KBM-7 (cell line): ENCODE measurements at regions not wholly inside any gene's neighbourhood (a gene's known extent, or its start where the extent isn't known, plus 50 kb on each side); places are given as distances from the start of the nearest gene placed in this dataset.

Source experiments
- DNase-seq: peaks from one replicate; pipeline ENCODE4 v3.0.0-alpha.2; 2015
- in situ Hi-C: fragments of 300-500 bp; cut with MboI; formaldehyde crosslinking; loops from 2 replicates; pipeline ENCODE4 v1.14.3; 2020; ENCODE audit warnings: low sequenced_read_pairs, low pct_unique_long_range_greater_than_20kb, mixed read lengths

GRCh38 chr18:23378302-23378686 is 74.8 kb upstream of the RIOK3 start:
- no peak for DNase-seq
- in situ Hi-C loops: no loop called here

DNA sequence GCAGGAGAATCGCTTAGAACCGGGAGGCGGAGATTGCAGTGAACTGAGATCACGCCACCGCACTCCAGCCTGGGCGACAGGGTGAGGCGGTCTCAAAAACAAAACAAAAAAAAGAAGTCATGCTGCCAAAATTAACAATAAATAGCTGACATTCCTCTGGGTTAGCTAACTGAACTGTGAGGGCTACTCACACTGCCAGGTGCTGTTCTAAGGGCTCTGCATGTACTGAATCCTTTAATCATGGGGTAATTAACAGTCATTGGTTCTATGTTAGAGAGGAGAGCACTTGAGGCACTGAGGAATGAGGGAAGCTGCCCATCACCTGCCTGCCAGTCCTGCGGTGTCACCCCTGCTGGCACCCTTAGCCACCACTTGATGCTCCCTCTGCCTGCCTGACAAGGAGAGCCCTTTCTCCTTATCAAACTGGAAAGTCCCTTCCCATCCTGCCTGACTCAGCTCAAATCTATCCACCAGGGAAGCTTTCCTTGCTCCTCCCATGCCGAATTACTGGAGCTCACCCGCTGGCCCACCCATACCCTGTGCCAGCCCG is 73.0 kb upstream of the RIOK3 start:
- no peak for DNase-seq
- in situ Hi-C loops: no loop called here

GRCh38 chr18:23380817-23381216 is 72.3 kb upstream of the RIOK3 start:
- in situ Hi-C loops: no loop called here
- DNase-seq: no peak

GRCh38 chr18:23383494-23383893 is 69.6 kb upstream of the RIOK3 start:
- in situ Hi-C loops: no loop called here
- no peak for DNase-seq

DNA sequence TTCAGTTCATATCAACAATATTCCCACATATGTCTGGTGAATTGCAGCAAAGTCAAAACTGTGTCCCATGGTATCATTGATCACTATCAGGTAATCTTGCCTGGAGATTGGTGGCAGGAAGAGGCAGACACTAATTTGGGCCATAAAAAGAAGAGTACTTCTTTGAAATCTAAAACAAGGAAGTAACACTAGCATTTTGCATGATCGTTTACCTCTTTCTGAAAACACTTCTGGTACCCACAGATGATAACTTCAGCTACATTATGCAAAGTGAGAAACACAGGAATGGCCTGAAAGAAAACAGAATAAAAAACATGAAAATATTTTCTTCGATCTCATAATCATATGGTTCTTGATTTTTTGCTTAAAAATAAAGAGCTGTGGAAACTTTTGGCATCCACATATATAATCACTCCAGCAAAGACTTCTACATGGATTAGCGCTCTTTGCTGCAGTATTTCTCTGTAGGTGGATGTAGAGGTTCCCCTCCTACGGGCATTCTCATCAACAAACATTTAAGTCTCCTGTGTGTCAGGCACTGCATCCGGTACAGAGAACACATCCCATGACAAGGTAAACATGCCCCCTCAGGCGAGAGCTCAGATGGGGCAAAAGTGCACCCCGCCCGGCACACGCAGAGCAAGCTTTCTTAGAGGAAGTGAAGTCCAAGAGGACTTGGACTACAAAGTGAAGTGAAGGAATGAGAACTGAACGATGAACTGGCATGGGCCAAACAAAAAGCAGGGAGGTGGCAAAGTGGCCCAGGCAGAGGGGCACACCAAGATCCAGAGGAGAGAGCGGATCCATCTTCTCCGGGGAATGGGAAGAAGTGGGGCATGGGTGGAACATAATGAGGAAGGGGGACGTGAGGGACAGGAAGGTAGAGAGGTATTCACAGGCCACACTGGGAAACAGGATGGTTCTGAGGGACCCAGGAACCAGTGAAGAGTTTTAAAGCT is 68.0 kb upstream of the RIOK3 start:
- peak; percentile 16 for DNase-seq
- in situ Hi-C loops: no loop called here

GRCh38 chr18:23386317-23386716 is 66.8 kb upstream of the RIOK3 start:
- in situ Hi-C loops: no loop called here
- DNase-seq: no peak

GRCh38 chr18:23387265-23387664 is 65.8 kb upstream of the RIOK3 start:
- no peak for DNase-seq
- in situ Hi-C loops: no loop called here

DNA sequence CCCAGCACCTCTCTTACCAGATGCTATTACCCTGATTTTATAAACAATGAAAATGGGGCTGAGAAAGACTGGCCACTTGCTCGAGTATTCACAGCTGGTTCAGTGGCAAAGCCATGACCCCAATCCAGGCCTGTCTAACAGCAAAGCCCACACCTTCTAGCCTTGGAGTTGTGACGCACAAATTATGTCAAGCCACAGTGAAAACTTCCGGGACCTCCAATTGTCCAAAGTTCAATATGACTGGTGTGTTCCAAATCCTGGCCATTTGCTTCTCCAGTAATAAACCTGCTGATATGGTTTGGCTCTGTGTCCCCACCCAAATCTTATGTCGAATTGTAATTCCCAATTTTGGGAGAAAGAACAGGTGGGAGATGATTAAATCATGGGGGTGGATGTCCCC is 64.7 kb upstream of the RIOK3 start:
- DNase-seq: no peak
- in situ Hi-C loops: no loop called here

GRCh38 chr18:23391156-23391555 is 61.9 kb upstream of the RIOK3 start:
- in situ Hi-C loops: no loop called here

GRCh38 chr18:23397907-23398306 is 55.2 kb upstream of the RIOK3 start:
- DNase-seq: no peak
- in situ Hi-C loops: no loop called here

More at GRCh38 chr18:23391156-23391555, 61.9 kb upstream of the RIOK3 start:
- no peak for DNase-seq

DNA sequence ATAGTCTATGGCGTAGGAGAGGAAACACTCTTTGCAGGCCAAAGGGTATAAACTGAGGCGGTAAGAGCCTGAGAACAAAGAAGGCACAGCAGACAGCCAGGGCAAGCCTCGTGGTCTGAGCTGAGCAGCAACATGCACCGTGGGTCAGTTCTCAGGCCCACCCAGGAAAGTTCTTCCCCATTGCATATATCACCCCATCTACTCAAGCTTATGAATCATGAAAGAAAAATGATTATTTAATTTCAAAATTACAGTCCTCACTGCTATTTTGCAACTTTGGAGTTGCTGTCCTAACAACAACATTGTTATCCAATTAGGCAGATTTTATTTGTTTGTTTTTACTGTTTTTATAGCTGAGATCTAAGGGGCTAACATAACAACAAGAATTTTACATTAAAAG is 54.7 kb upstream of the RIOK3 start:
- DNase-seq: no peak
- in situ Hi-C loops: no loop called here

DNA sequence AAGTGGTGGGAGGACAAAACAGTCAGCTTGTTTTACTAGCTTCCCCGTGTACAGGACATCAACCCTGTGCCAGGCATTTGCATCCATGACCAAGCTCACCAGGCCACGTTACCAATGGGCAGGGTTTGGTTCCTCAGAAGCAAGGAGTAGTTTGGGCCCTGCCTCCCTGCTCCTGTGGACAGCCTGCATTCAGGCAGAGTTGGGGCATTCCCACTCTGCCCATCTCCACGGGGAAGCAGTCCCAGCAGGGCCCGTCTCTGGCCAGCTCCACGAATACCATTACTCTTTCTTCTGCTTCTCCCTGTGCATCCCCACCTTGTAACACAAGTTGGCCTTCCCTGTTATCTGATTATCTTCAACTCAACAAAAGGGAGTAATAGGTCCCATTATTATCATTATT is 54.0 kb upstream of the RIOK3 start:
- DNase-seq: no peak
- in situ Hi-C loops: no loop called here

- in situ Hi-C loops: loop anchor here (25.0 kb wide), 1 partner anchor 589 kb away; no protein-coding TSS in a partner anchor
- DNase-seq: no peak
Observed at GRCh38 chr18:23400918-23401317, 52.2 kb upstream of the RIOK3 start.

- no peak for DNase-seq
- in situ Hi-C loops: loop anchor here (25.0 kb wide), 1 partner anchor 589 kb away; no protein-coding TSS in a partner anchor
Observed at GRCh38 chr18:23401400-23402347, 51.4 kb upstream of the RIOK3 start.
